ENCODE measurements at regions not wholly inside any gene's neighbourhood (a gene's known extent, or its start where the extent isn't known, plus 50 kb on each side); places are given as distances from the start of the nearest gene placed in this dataset.

GRCh38 chrX:30153881-30154260, 61.5 kb upstream of the MAGEB2 start:
- Mint-ChIP-seq H3K27ac (no peak overlapping the region), H3K36me3 (no peaks in the 10 kb centered on the region), H3K9me3 (no peaks in the 10 kb centered on the region), H3K27me3 (peaks cover 0 to 9% of the 10 kb centered on the region in 2 donors), H3K4me1 (no peaks in the 10 kb centered on the region), H3K4me3 (no peak overlapping the region)
- no peak overlapping the region for H3K27ac ChIP-seq (ENCODE audit: low read length)
- H3K27me3 ChIP-seq (replicated peaks in 1 of 2; ENCODE audit: control insufficient read depth in 2 of 2, extremely low read depth in 1 of 2, insufficient read depth in 2 of 2, low read length in 1 of 2), result no peaks in the 10 kb centered on the region
- no peaks in the 10 kb centered on the region for H3K9me3 ChIP-seq
- H3K4me3 ChIP-seq (ENCODE audit: control insufficient read depth in 1 of 2, extremely low read depth in 1 of 2, low read length in 1 of 2), result no peak overlapping the region
- ATAC-seq (replicated peaks in 1 of 4) (no peak), DNase-seq (no peak)
- POLR2A ChIA-PET, result no interaction called here
- 90% methylated on average over 2 of the region's 4 CpGs for WGBS (ENCODE audit: insufficient coverage)
- CTCF ChIA-PET, result no interaction called here
- H3K4me1 ChIP-seq (ENCODE audit: control insufficient read depth in 1 of 2, extremely low read depth in 1 of 2, insufficient read depth in 2 of 2, low read length in 2 of 2), result no peaks in the 10 kb centered on the region
- H3K36me3 ChIP-seq (ENCODE audit: control insufficient read depth in 2 of 2, extremely low read depth in 1 of 2, insufficient read depth in 1 of 2, low read length in 1 of 2), result no peaks in the 10 kb centered on the region

GRCh38 chrX:30156009-30156408, 59.4 kb upstream of the MAGEB2 start:
- Histone ChIP-seq H3K9me3 (no peaks in the 10 kb centered on the region), H3K36me3 (ENCODE audit: control insufficient read depth in 2 of 2, extremely low read depth in 1 of 2, insufficient read depth in 1 of 2, low read length in 1 of 2) (no peaks in the 10 kb centered on the region), H3K4me1 (ENCODE audit: control insufficient read depth in 1 of 2, extremely low read depth in 1 of 2, insufficient read depth in 2 of 2, low read length in 2 of 2) (no peaks in the 10 kb centered on the region), H3K4me3 (ENCODE audit: control insufficient read depth in 1 of 2, extremely low read depth in 1 of 2, low read length in 1 of 2) (no peak overlapping the region), H3K27me3 (replicated peaks in 1 of 2; ENCODE audit: control insufficient read depth in 2 of 2, extremely low read depth in 1 of 2, insufficient read depth in 2 of 2, low read length in 1 of 2) (no peaks in the 10 kb centered on the region), H3K27ac (ENCODE audit: low read length) (no peak overlapping the region)
- H3K9me3 Mint-ChIP-seq, result no peaks in the 10 kb centered on the region
- ATAC-seq (replicated peaks in 1 of 4), result no peak
- H3K4me3 Mint-ChIP-seq, result no peak overlapping the region
- DNase-seq, result no peak
- no peaks in the 10 kb centered on the region for H3K4me1 Mint-ChIP-seq
- no CpG with 5 or more reads among the region's 2 CpGs for WGBS (ENCODE audit: insufficient coverage)
- H3K27me3 Mint-ChIP-seq, result peaks cover 0 to 9% of the 10 kb centered on the region in 2 donors
- H3K27ac Mint-ChIP-seq, result no peak overlapping the region
- ChIA-PET POLR2A (no interaction called here), CTCF (no interaction called here)
- H3K36me3 Mint-ChIP-seq, result no peaks in the 10 kb centered on the region

- no peaks in the 10 kb centered on the region for H3K9me3 ChIP-seq
- H3K9me3 Mint-ChIP-seq, result no peaks in the 10 kb centered on the region
- WGBS (ENCODE audit: insufficient coverage), result no CpG with 5 or more reads among the region's 4 CpGs
- no peaks in the 10 kb centered on the region for H3K36me3 ChIP-seq (ENCODE audit: control insufficient read depth in 2 of 2, extremely low read depth in 1 of 2, insufficient read depth in 1 of 2, low read length in 1 of 2)
- ChIA-PET POLR2A (interaction anchor here in 1 of 2 donors (0.6 kb wide), 1 partner anchor 14 kb away, joined by 3 read pairs; no protein-coding TSS in a partner anchor), CTCF (interaction anchor here in 1 of 2 donors (1.0 kb wide), 1 partner anchor 15 kb away, joined by 5 read pairs; no protein-coding TSS in a partner anchor)
- no peak overlapping the region for H3K4me3 ChIP-seq (ENCODE audit: control insufficient read depth in 1 of 2, extremely low read depth in 1 of 2, low read length in 1 of 2)
- no peaks in the 10 kb centered on the region for H3K4me1 Mint-ChIP-seq
- ATAC-seq (replicated peaks in 1 of 4), result no peak
- no peaks in the 10 kb centered on the region for H3K36me3 Mint-ChIP-seq
- no peaks in the 10 kb centered on the region for H3K27me3 ChIP-seq (replicated peaks in 1 of 2; ENCODE audit: control insufficient read depth in 2 of 2, extremely low read depth in 1 of 2, insufficient read depth in 2 of 2, low read length in 1 of 2)
- no peak overlapping the region for H3K4me3 Mint-ChIP-seq
- no peaks in the 10 kb centered on the region for H3K4me1 ChIP-seq (ENCODE audit: control insufficient read depth in 1 of 2, extremely low read depth in 1 of 2, insufficient read depth in 2 of 2, low read length in 2 of 2)
- no peak overlapping the region for H3K27ac Mint-ChIP-seq
- H3K27ac ChIP-seq (ENCODE audit: low read length), result no peak overlapping the region
- DNase-seq, result no peak
- peaks cover 0 to 9% of the 10 kb centered on the region in 2 donors for H3K27me3 Mint-ChIP-seq
Measured at GRCh38 chrX:30156880-30157560, 58.3 kb upstream of the MAGEB2 start.

- no peaks in the 10 kb centered on the region for H3K9me3 Mint-ChIP-seq
- no peak overlapping the region for H3K4me3 Mint-ChIP-seq
- DNase-seq (no peak), ATAC-seq (replicated peaks in 1 of 4) (no peak)
- peaks cover 0 to 3% of the 10 kb centered on the region in 2 donors for H3K27me3 Mint-ChIP-seq
- no peaks in the 10 kb centered on the region for H3K9me3 ChIP-seq
- no peaks in the 10 kb centered on the region for H3K36me3 Mint-ChIP-seq
- no peak overlapping the region for H3K27ac Mint-ChIP-seq
- no peaks in the 10 kb centered on the region for H3K36me3 ChIP-seq (ENCODE audit: control insufficient read depth in 2 of 2, extremely low read depth in 1 of 2, insufficient read depth in 1 of 2, low read length in 1 of 2)
- H3K27ac ChIP-seq (ENCODE audit: low read length), result no peak overlapping the region
- no peaks in the 10 kb centered on the region for H3K27me3 ChIP-seq (replicated peaks in 1 of 2; ENCODE audit: control insufficient read depth in 2 of 2, extremely low read depth in 1 of 2, insufficient read depth in 2 of 2, low read length in 1 of 2)
- no CpG with 5 or more reads among the region's 3 CpGs for WGBS (ENCODE audit: insufficient coverage)
- ChIA-PET CTCF (no interaction called here), POLR2A (no interaction called here)
- no peaks in the 10 kb centered on the region for H3K4me1 ChIP-seq (ENCODE audit: control insufficient read depth in 1 of 2, extremely low read depth in 1 of 2, insufficient read depth in 2 of 2, low read length in 2 of 2)
- no peaks in the 10 kb centered on the region for H3K4me1 Mint-ChIP-seq
- no peak overlapping the region for H3K4me3 ChIP-seq (ENCODE audit: control insufficient read depth in 1 of 2, extremely low read depth in 1 of 2, low read length in 1 of 2)
Measured at GRCh38 chrX:30161043-30161442, 54.3 kb upstream of the MAGEB2 start.
